ENCODE measurements at regions not wholly inside any gene's neighbourhood (a gene's known extent, or its start where the extent isn't known, plus 50 kb on each side); places are given as distances from the start of the nearest gene placed in this dataset.
"Not testable (repeated sequence)": the region's sequence is repeated elsewhere in the genome, so short reads cannot be mapped to it uniquely, and the experiment has no call there.

GRCh38 chr1:91207691-91208090, 185.9 kb upstream of the ZNF644 start:
- H3K9me3 ChIP-seq (ENCODE audit: control insufficient read depth, low read depth, low read length); H3K27me3 ChIP-seq (ENCODE audit: control insufficient read depth, insufficient read depth, low read length); H3K27ac ChIP-seq (ENCODE audit: low read length); H3K4me3 ChIP-seq (ENCODE audit: low read length); H3K36me3 ChIP-seq (ENCODE audit: control insufficient read depth, insufficient read depth, low read length); DNase-seq; H3K4me1 ChIP-seq (ENCODE audit: control insufficient read depth, insufficient read depth, low read length): not testable (repeated sequence)
- 80% methylated on average over 2 of the region's 7 CpGs for WGBS (ENCODE audit: insufficient coverage, low lambda C conversion rate)

GRCh38 chr1:91204150-91204549, 182.3 kb upstream of the ZNF644 start:
- H3K27ac ChIP-seq (ENCODE audit: low read length); H3K4me3 ChIP-seq (ENCODE audit: low read length); H3K27me3 ChIP-seq (ENCODE audit: control insufficient read depth, insufficient read depth, low read length); H3K9me3 ChIP-seq (ENCODE audit: control insufficient read depth, low read depth, low read length); DNase-seq; H3K36me3 ChIP-seq (ENCODE audit: control insufficient read depth, insufficient read depth, low read length); H3K4me1 ChIP-seq (ENCODE audit: control insufficient read depth, insufficient read depth, low read length): not testable (repeated sequence)
- no CpG with 5 or more reads among the region's 9 CpGs for WGBS (ENCODE audit: insufficient coverage, low lambda C conversion rate)

- Histone ChIP-seq H3K36me3 (ENCODE audit: control insufficient read depth, insufficient read depth, low read length) (no peaks in the 10 kb centered on the region), H3K27ac (ENCODE audit: low read length) (no peak overlapping the region), H3K27me3 (ENCODE audit: control insufficient read depth, insufficient read depth, low read length) (no peaks in the 10 kb centered on the region), H3K4me1 (ENCODE audit: control insufficient read depth, insufficient read depth, low read length) (no peaks in the 10 kb centered on the region), H3K9me3 (ENCODE audit: control insufficient read depth, low read depth, low read length) (no peaks in the 10 kb centered on the region), H3K4me3 (ENCODE audit: low read length) (no peak overlapping the region)
- DNase-seq = no peak
- 100% methylated on average over 1 of the region's 1 CpG for WGBS (ENCODE audit: insufficient coverage, low lambda C conversion rate)
Measured at GRCh38 chr1:91201694-91202093, 179.9 kb upstream of the ZNF644 start.

GRCh38 chr1:91201176-91201575, 179.3 kb upstream of the ZNF644 start:
- no peak for DNase-seq

GRCh38 chr1:91200675-91201074, 178.8 kb upstream of the ZNF644 start:
- Histone ChIP-seq H3K4me3 (ENCODE audit: low read length) (no peak overlapping the region), H3K27me3 (ENCODE audit: control insufficient read depth, insufficient read depth, low read length) (no peaks in the 10 kb centered on the region), H3K9me3 (ENCODE audit: control insufficient read depth, low read depth, low read length) (no peaks in the 10 kb centered on the region), H3K36me3 (ENCODE audit: control insufficient read depth, insufficient read depth, low read length) (no peaks in the 10 kb centered on the region), H3K4me1 (ENCODE audit: control insufficient read depth, insufficient read depth, low read length) (no peaks in the 10 kb centered on the region), H3K27ac (ENCODE audit: low read length) (no peak overlapping the region)
- no peak for DNase-seq
- 83% methylated on average over 2 of the region's 5 CpGs for WGBS (ENCODE audit: insufficient coverage, low lambda C conversion rate)

More at GRCh38 chr1:91201176-91201575, 179.3 kb upstream of the ZNF644 start:
- no peak overlapping the region for H3K4me3 ChIP-seq (ENCODE audit: low read length)
- H3K9me3 ChIP-seq (ENCODE audit: control insufficient read depth, low read depth, low read length) = no peaks in the 10 kb centered on the region
- H3K27ac ChIP-seq (ENCODE audit: low read length) = no peak overlapping the region
- WGBS (ENCODE audit: insufficient coverage, low lambda C conversion rate) = no CpG with 5 or more reads among the region's 3 CpGs
- H3K4me1 ChIP-seq (ENCODE audit: control insufficient read depth, insufficient read depth, low read length) = no peaks in the 10 kb centered on the region
- no peaks in the 10 kb centered on the region for H3K36me3 ChIP-seq (ENCODE audit: control insufficient read depth, insufficient read depth, low read length)
- H3K27me3 ChIP-seq (ENCODE audit: control insufficient read depth, insufficient read depth, low read length) = no peaks in the 10 kb centered on the region

- no peak for DNase-seq
- H3K4me1 ChIP-seq (ENCODE audit: control insufficient read depth, insufficient read depth, low read length) = no peaks in the 10 kb centered on the region
- no peak overlapping the region for H3K4me3 ChIP-seq (ENCODE audit: low read length)
- H3K9me3 ChIP-seq (ENCODE audit: control insufficient read depth, low read depth, low read length) = no peaks in the 10 kb centered on the region
- no peaks in the 10 kb centered on the region for H3K27me3 ChIP-seq (ENCODE audit: control insufficient read depth, insufficient read depth, low read length)
- no CpG with 5 or more reads among the region's 6 CpGs for WGBS (ENCODE audit: insufficient coverage, low lambda C conversion rate)
- H3K36me3 ChIP-seq (ENCODE audit: control insufficient read depth, insufficient read depth, low read length) = no peaks in the 10 kb centered on the region
- H3K27ac ChIP-seq (ENCODE audit: low read length) = no peak overlapping the region
Measured at GRCh38 chr1:91199988-91200387, 178.2 kb upstream of the ZNF644 start.

- 84% methylated on average over 2 of the region's 4 CpGs for WGBS (ENCODE audit: insufficient coverage, low lambda C conversion rate)
- Histone ChIP-seq H3K36me3 (ENCODE audit: control insufficient read depth, insufficient read depth, low read length) (no peaks in the 10 kb centered on the region), H3K9me3 (ENCODE audit: control insufficient read depth, low read depth, low read length) (no peaks in the 10 kb centered on the region), H3K27ac (ENCODE audit: low read length) (no peak overlapping the region), H3K4me1 (ENCODE audit: control insufficient read depth, insufficient read depth, low read length) (no peaks in the 10 kb centered on the region), H3K27me3 (ENCODE audit: control insufficient read depth, insufficient read depth, low read length) (peaks cover 3% of the 10 kb centered on the region), H3K4me3 (ENCODE audit: low read length) (no peak overlapping the region)
- DNase-seq = no peak
Measured at GRCh38 chr1:91190996-91191395, 169.2 kb upstream of the ZNF644 start.

- Histone ChIP-seq H3K27me3 (ENCODE audit: control insufficient read depth, insufficient read depth, low read length) (peaks cover 3% of the 10 kb centered on the region), H3K4me3 (ENCODE audit: low read length) (no peak overlapping the region), H3K9me3 (ENCODE audit: control insufficient read depth, low read depth, low read length) (no peaks in the 10 kb centered on the region), H3K36me3 (ENCODE audit: control insufficient read depth, insufficient read depth, low read length) (no peaks in the 10 kb centered on the region), H3K4me1 (ENCODE audit: control insufficient read depth, insufficient read depth, low read length) (no peaks in the 10 kb centered on the region), H3K27ac (ENCODE audit: low read length) (no peak overlapping the region)
- no peak for DNase-seq
- WGBS (ENCODE audit: insufficient coverage, low lambda C conversion rate) = no CpG with 5 or more reads among the region's 4 CpGs
Measured at GRCh38 chr1:91189096-91189495, 167.3 kb upstream of the ZNF644 start.

- not testable (repeated sequence) for H3K4me1 ChIP-seq (ENCODE audit: control insufficient read depth, insufficient read depth, low read length); H3K9me3 ChIP-seq (ENCODE audit: control insufficient read depth, low read depth, low read length); H3K4me3 ChIP-seq (ENCODE audit: low read length); H3K27me3 ChIP-seq (ENCODE audit: control insufficient read depth, insufficient read depth, low read length); DNase-seq; H3K36me3 ChIP-seq (ENCODE audit: control insufficient read depth, insufficient read depth, low read length); H3K27ac ChIP-seq (ENCODE audit: low read length)
Measured at GRCh38 chr1:91182807-91183206, 161.0 kb upstream of the ZNF644 start.

- Histone ChIP-seq H3K27me3 (ENCODE audit: control insufficient read depth, insufficient read depth, low read length) (peaks cover 8% of the 10 kb centered on the region), H3K4me3 (ENCODE audit: low read length) (no peak overlapping the region), H3K9me3 (ENCODE audit: control insufficient read depth, low read depth, low read length) (no peaks in the 10 kb centered on the region), H3K36me3 (ENCODE audit: control insufficient read depth, insufficient read depth, low read length) (no peaks in the 10 kb centered on the region), H3K4me1 (ENCODE audit: control insufficient read depth, insufficient read depth, low read length) (no peaks in the 10 kb centered on the region), H3K27ac (ENCODE audit: low read length) (no peak overlapping the region)
- DNase-seq = no peak
- no CpG with 5 or more reads among the region's 1 CpG for WGBS (ENCODE audit: insufficient coverage, low lambda C conversion rate)
Measured at GRCh38 chr1:91176250-91176649, 154.4 kb upstream of the ZNF644 start.

GRCh38 chr1:91174734-91175133, 152.9 kb upstream of the ZNF644 start:
- 83% methylated on average over 1 of the region's 3 CpGs for WGBS (ENCODE audit: insufficient coverage, low lambda C conversion rate)
- Histone ChIP-seq H3K4me3 (ENCODE audit: low read length) (no peak overlapping the region), H3K36me3 (ENCODE audit: control insufficient read depth, insufficient read depth, low read length) (no peaks in the 10 kb centered on the region), H3K4me1 (ENCODE audit: control insufficient read depth, insufficient read depth, low read length) (no peaks in the 10 kb centered on the region), H3K27ac (ENCODE audit: low read length) (no peak overlapping the region), H3K27me3 (ENCODE audit: control insufficient read depth, insufficient read depth, low read length) (peaks cover 8% of the 10 kb centered on the region), H3K9me3 (ENCODE audit: control insufficient read depth, low read depth, low read length) (no peaks in the 10 kb centered on the region)
- no peak for DNase-seq
